H9 (cell line): ENCODE measurements at regions not wholly inside any gene's neighbourhood (a gene's known extent, or its start where the extent isn't known, plus 50 kb on each side); places are given as distances from the start of the nearest gene placed in this dataset.

Experiments used
- DNase-seq: peaks from one replicate; pipeline ENCODE4 v3.0.0-alpha.2; 2017
- H2AFZ ChIP-seq: one replicate; pipeline ENCODE4 v1.6.1; 2013; ENCODE audit warnings: mild to moderate bottlenecking, low read length, control low read depth, moderate library complexity
- H2AK5ac ChIP-seq: 2 replicates; pipeline ENCODE4 v1.6.1; 2013; ENCODE audit warnings: low read length, control low read depth, mixed read lengths; ENCODE audit not compliant: insufficient read length
- H2BK120ac ChIP-seq: one replicate; pipeline ENCODE4 v1.6.1; 2013; ENCODE audit warnings: low read depth, mild to moderate bottlenecking, low read length, control low read depth, inconsistent platforms; ENCODE audit not compliant: poor library complexity, severe bottlenecking
- H2BK12ac ChIP-seq: 2 replicates; pipeline ENCODE4 v1.6.1; 2013; ENCODE audit warnings: low read length, control low read depth, mixed read lengths, low read depth; ENCODE audit not compliant: insufficient read length
- H2BK15ac ChIP-seq: 2 replicates; pipeline ENCODE4 v1.6.1; 2013; ENCODE audit warnings: low read depth, low read length, control low read depth
- H2BK20ac ChIP-seq: one replicate; pipeline ENCODE4 v1.6.1; 2013; ENCODE audit warnings: low read depth, mild to moderate bottlenecking, low read length, control low read depth, inconsistent platforms; ENCODE audit not compliant: poor library complexity, severe bottlenecking
- H2BK5ac ChIP-seq: 2 replicates; pipeline ENCODE4 v1.6.1; 2013; ENCODE audit warnings: low read length, control low read depth, mixed read lengths; ENCODE audit not compliant: insufficient read length
- H3K14ac ChIP-seq: 2 replicates; pipeline ENCODE4 v1.6.1; 2013; ENCODE audit warnings: low read length, control low read depth; ENCODE audit not compliant: insufficient read depth
- H3K18ac ChIP-seq: 2 replicates; pipeline ENCODE4 v1.6.1; 2013; ENCODE audit warnings: low read depth, mild to moderate bottlenecking, mixed read lengths, low read length, control low read depth; ENCODE audit not compliant: insufficient read length
- H3K23ac ChIP-seq: 2 replicates; pipeline ENCODE4 v1.6.1; 2013; ENCODE audit warnings: low read length, control low read depth, mixed read lengths, low read depth; ENCODE audit not compliant: insufficient read length
- H3K23me2 ChIP-seq: 2 replicates; pipeline ENCODE4 v1.6.1; 2013; ENCODE audit warnings: low read depth, mild to moderate bottlenecking, mixed read lengths, low read length, control low read depth; ENCODE audit not compliant: insufficient read length, poor library complexity, severe bottlenecking
- H3K27ac ChIP-seq: 2 replicates; pipeline ENCODE4 v1.5.1; 2013; ENCODE audit warnings: low read length, control low read depth, mixed read lengths, low read depth; ENCODE audit not compliant: insufficient read length
- H3K27me3 ChIP-seq: 2 replicates; pipeline ENCODE4 v1.6.1; 2013; ENCODE audit warnings: low read length, control low read depth, inconsistent platforms; ENCODE audit not compliant: insufficient read depth
- H3K4ac ChIP-seq: 2 replicates; pipeline ENCODE4 v1.6.1; 2013; ENCODE audit warnings: low read depth, mild to moderate bottlenecking, control low read depth, inconsistent platforms, low read length, moderate library complexity
- H3K4me1 ChIP-seq: 2 replicates; pipeline ENCODE4 v1.6.1; 2013; ENCODE audit warnings: low read length, control low read depth, inconsistent platforms; ENCODE audit not compliant: insufficient read depth
- H3K4me2 ChIP-seq: 2 replicates; pipeline ENCODE4 v1.6.1; 2013; ENCODE audit warnings: low read length, control low read depth, mixed read lengths; ENCODE audit not compliant: insufficient read length, insufficient read depth
- H3K56ac ChIP-seq: 2 replicates; pipeline ENCODE4 v1.6.1; 2013; ENCODE audit warnings: low read depth, mild to moderate bottlenecking, mixed read lengths, low read length, control low read depth; ENCODE audit not compliant: insufficient read length
- H3K79me1 ChIP-seq: 2 replicates; pipeline ENCODE4 v1.6.1; 2013; ENCODE audit warnings: low read depth, mild to moderate bottlenecking, moderate library complexity, low read length, control low read depth, inconsistent platforms; ENCODE audit not compliant: insufficient read depth, poor library complexity, severe bottlenecking
- H3K79me2 ChIP-seq: 2 replicates; pipeline ENCODE4 v1.6.1; 2013; ENCODE audit warnings: low read length, control low read depth, inconsistent platforms; ENCODE audit not compliant: insufficient read depth
- H3K9ac ChIP-seq: 2 replicates; pipeline ENCODE4 v1.6.1; 2013; ENCODE audit warnings: low read length, control low read depth, mixed read lengths; ENCODE audit not compliant: insufficient read length; ENCODE audit errors: extremely low read depth
- H3K9me3 ChIP-seq: one replicate; pipeline ENCODE4 v1.6.1; 2013; ENCODE audit warnings: low read depth, low read length, inconsistent platforms; ENCODE audit not compliant: control insufficient read depth
- H3T11ph ChIP-seq: one replicate; pipeline ENCODE4 v1.6.1; 2013; ENCODE audit warnings: mild to moderate bottlenecking, low read length, control low read depth, inconsistent platforms
- H4K20me1 ChIP-seq: one replicate; pipeline ENCODE4 v1.6.1; 2013; ENCODE audit not compliant: control insufficient read depth, insufficient read length, insufficient read depth
- H4K5ac ChIP-seq: 2 replicates; pipeline ENCODE4 v1.6.1; 2013; ENCODE audit warnings: low read depth, mild to moderate bottlenecking, mixed read lengths, low read length, control low read depth; ENCODE audit not compliant: insufficient read length
- H4K8ac ChIP-seq: replicated peaks from 2 replicates; pipeline ENCODE4 v1.6.1; 2013; ENCODE audit warnings: low read length, control low read depth, mixed read lengths, low read depth; ENCODE audit not compliant: insufficient read length
- H4K91ac ChIP-seq: 2 replicates; pipeline ENCODE4 v1.6.1; 2013; ENCODE audit warnings: low read depth, mild to moderate bottlenecking, moderate library complexity, mixed read lengths, low read length, control low read depth; ENCODE audit not compliant: insufficient read length
- H3K27ac Mint-ChIP-seq, 3 experiments: 2 replicates in 2 of 3; 3 replicates in 1 of 3; pipeline ENCODE4 v1.8.0; 2020 to 2021; ENCODE audit warnings: mixed read lengths in 3 of 3, mild to moderate bottlenecking in 1 of 3, moderate library complexity in 1 of 3
- H3K27me3 Mint-ChIP-seq: 2 replicates; pipeline ENCODE4 v1.8.0; 2021; ENCODE audit warnings: low read depth, mild to moderate bottlenecking, moderate library complexity, mixed read lengths
- H3K36me3 Mint-ChIP-seq, 3 experiments: 2 replicates in 2 of 3; 3 replicates in 1 of 3; pipeline ENCODE4 v1.8.0; 2020 to 2021; ENCODE audit warnings: low read depth in 3 of 3, mixed read lengths in 3 of 3; ENCODE audit not compliant: insufficient read depth in 1 of 3
- H3K4me1 Mint-ChIP-seq, 2 experiments: 2 replicates each; pipeline ENCODE4 v1.8.0; 2020; ENCODE audit warnings: mixed read lengths in 2 of 2
- H3K4me3 Mint-ChIP-seq, 2 experiments: 2 replicates in 1 of 2; 3 replicates in 1 of 2; pipeline ENCODE4 v1.8.0; 2020 to 2021; ENCODE audit warnings: mild to moderate bottlenecking in 2 of 2, mixed read lengths in 2 of 2, moderate library complexity in 1 of 2
- H3K9me3 Mint-ChIP-seq, 2 experiments: 2 replicates in 1 of 2; 3 replicates in 1 of 2; pipeline ENCODE4 v1.8.0; 2020; ENCODE audit warnings: mild to moderate bottlenecking in 2 of 2, mixed read lengths in 2 of 2, moderate library complexity in 1 of 2
- CTCF ChIP-seq: fragments of 200-600 bp; sonication (generic); conservative IDR thresholded peaks from 3 replicates; pipeline ENCODE4 v1.8.0; 2021; ENCODE audit warnings: antibody characterized with exemption, mild to moderate bottlenecking
- WGBS: extraction: QIAGEN DNeasy Blood & Tissue Kit; methylation state at CpG from one replicate; pipeline ENCODE4 v1.1.7; 2013; ENCODE audit warnings: missing lambda C conversion rate, low lambda C conversion rate, mixed read lengths; ENCODE audit not compliant: insufficient read length; ENCODE audit errors: extremely low coverage; 5-methylcytosine and 5-hydroxymethylcytosine counted together

- Histone ChIP-seq H3K4me1 (no peaks in the 10 kb centered on the region), H3T11ph (no peak overlapping the region), H3K27me3 (no peaks in the 10 kb centered on the region), H4K8ac (no peak overlapping the region), H3K18ac (no peak overlapping the region), H3K79me2 (no peaks in the 10 kb centered on the region), H2BK15ac (no peak overlapping the region), H3K56ac (no peak overlapping the region), H2BK5ac (no peak overlapping the region), H2BK120ac (no peak overlapping the region), H2AK5ac (no peak overlapping the region), H2BK20ac (no peak overlapping the region), H3K4ac (no peak overlapping the region), H3K23me2 (no peaks in the 10 kb centered on the region), H4K91ac (no peak overlapping the region), H2AFZ (no peak overlapping the region), H2BK12ac (no peak overlapping the region), H3K4me2 (no peak overlapping the region), H3K9me3 (no peaks in the 10 kb centered on the region), H3K27ac (no peak overlapping the region), H4K5ac (no peak overlapping the region), H3K23ac (no peak overlapping the region), H3K9ac (no peak overlapping the region), H4K20me1 (no peaks in the 10 kb centered on the region), H3K79me1 (no peaks in the 10 kb centered on the region), H3K14ac (no peak overlapping the region)
- WGBS = no CpG with 5 or more reads among the region's 1 CpG
- Mint-ChIP-seq H3K27me3 (no peaks in the 10 kb centered on the region; the same call in 1 of the 2 replicates), H3K9me3 (peaks cover 2 to 7% of the 10 kb centered on the region in 2 experiments; a peak in 1 of 5 replicates), H3K4me3 (no peak overlapping the region), H3K4me1 (no peaks in the 10 kb centered on the region), H3K27ac (no peak overlapping the region), H3K36me3 (no peaks in the 10 kb centered on the region; a peak in 1 of 7 replicates)
- TF ChIP-seq CTCF = no peak
- no peak for DNase-seq
Measured at GRCh38 chr2:193011870-193012269, 817.1 kb upstream of the TMEFF2 start.
